ENCODE measurements at regions not wholly inside any gene's neighbourhood (a gene's known extent, or its start where the extent isn't known, plus 50 kb on each side); places are given as distances from the start of the nearest gene placed in this dataset.

GRCh38 chr6:119514345-119514744, 164.8 kb upstream of the MAN1A1 start:
- Histone ChIP-seq H2AFZ (peak overlapping the region; percentile 80), H3F3A (replicated peaks; ENCODE audit: low read depth) (no peaks in the 10 kb centered on the region), H3K4me2 (no peak overlapping the region), H3K4me3 (no peak overlapping the region), H3K4me1 (ENCODE audit: insufficient read depth) (no peaks in the 10 kb centered on the region), H3K79me2 (replicated peaks; ENCODE audit: insufficient read depth) (no peaks in the 10 kb centered on the region), H4K20me1 (replicated peaks; ENCODE audit: insufficient read depth) (no peaks in the 10 kb centered on the region), H3K36me3 (ENCODE audit: insufficient read depth) (no peaks in the 10 kb centered on the region), H3K27ac (ENCODE audit: low read depth) (no peak overlapping the region), H3K27me3 (ENCODE audit: insufficient read depth) (no peaks in the 10 kb centered on the region), H3K9me2 (ENCODE audit: insufficient read depth) (no peaks in the 10 kb centered on the region)
- H3K27ac Mint-ChIP-seq: no peak overlapping the region
- H3K4me3 Mint-ChIP-seq: no peak overlapping the region
- peaks cover 3% of the 10 kb centered on the region; the same call in 2 of the 3 replicates for H3K4me1 Mint-ChIP-seq
- H3K36me3 Mint-ChIP-seq (ENCODE audit: low read depth): no peaks in the 10 kb centered on the region
- H3K27me3 Mint-ChIP-seq (ENCODE audit: insufficient read depth, low read depth, poor library complexity): no peaks in the 10 kb centered on the region
- no peak for DNase-seq (ENCODE audit: low spot score)
- TF ChIP-seq, protein P1, sequence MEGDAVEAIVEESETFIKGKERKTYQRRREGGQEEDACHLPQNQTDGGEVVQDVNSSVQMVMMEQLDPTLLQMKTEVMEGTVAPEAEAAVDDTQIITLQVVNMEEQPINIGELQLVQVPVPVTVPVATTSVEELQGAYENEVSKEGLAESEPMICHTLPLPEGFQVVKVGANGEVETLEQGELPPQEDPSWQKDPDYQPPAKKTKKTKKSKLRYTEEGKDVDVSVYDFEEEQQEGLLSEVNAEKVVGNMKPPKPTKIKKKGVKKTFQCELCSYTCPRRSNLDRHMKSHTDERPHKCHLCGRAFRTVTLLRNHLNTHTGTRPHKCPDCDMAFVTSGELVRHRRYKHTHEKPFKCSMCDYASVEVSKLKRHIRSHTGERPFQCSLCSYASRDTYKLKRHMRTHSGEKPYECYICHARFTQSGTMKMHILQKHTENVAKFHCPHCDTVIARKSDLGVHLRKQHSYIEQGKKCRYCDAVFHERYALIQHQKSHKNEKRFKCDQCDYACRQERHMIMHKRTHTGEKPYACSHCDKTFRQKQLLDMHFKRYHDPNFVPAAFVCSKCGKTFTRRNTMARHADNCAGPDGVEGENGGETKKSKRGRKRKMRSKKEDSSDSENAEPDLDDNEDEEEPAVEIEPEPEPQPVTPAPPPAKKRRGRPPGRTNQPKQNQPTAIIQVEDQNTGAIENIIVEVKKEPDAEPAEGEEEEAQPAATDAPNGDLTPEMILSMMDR (conservative IDR thresholded peaks at IDR 0.05; ENCODE audit: low read depth in 2 of 2): no peak
- TF ChIP-seq, protein P2, sequence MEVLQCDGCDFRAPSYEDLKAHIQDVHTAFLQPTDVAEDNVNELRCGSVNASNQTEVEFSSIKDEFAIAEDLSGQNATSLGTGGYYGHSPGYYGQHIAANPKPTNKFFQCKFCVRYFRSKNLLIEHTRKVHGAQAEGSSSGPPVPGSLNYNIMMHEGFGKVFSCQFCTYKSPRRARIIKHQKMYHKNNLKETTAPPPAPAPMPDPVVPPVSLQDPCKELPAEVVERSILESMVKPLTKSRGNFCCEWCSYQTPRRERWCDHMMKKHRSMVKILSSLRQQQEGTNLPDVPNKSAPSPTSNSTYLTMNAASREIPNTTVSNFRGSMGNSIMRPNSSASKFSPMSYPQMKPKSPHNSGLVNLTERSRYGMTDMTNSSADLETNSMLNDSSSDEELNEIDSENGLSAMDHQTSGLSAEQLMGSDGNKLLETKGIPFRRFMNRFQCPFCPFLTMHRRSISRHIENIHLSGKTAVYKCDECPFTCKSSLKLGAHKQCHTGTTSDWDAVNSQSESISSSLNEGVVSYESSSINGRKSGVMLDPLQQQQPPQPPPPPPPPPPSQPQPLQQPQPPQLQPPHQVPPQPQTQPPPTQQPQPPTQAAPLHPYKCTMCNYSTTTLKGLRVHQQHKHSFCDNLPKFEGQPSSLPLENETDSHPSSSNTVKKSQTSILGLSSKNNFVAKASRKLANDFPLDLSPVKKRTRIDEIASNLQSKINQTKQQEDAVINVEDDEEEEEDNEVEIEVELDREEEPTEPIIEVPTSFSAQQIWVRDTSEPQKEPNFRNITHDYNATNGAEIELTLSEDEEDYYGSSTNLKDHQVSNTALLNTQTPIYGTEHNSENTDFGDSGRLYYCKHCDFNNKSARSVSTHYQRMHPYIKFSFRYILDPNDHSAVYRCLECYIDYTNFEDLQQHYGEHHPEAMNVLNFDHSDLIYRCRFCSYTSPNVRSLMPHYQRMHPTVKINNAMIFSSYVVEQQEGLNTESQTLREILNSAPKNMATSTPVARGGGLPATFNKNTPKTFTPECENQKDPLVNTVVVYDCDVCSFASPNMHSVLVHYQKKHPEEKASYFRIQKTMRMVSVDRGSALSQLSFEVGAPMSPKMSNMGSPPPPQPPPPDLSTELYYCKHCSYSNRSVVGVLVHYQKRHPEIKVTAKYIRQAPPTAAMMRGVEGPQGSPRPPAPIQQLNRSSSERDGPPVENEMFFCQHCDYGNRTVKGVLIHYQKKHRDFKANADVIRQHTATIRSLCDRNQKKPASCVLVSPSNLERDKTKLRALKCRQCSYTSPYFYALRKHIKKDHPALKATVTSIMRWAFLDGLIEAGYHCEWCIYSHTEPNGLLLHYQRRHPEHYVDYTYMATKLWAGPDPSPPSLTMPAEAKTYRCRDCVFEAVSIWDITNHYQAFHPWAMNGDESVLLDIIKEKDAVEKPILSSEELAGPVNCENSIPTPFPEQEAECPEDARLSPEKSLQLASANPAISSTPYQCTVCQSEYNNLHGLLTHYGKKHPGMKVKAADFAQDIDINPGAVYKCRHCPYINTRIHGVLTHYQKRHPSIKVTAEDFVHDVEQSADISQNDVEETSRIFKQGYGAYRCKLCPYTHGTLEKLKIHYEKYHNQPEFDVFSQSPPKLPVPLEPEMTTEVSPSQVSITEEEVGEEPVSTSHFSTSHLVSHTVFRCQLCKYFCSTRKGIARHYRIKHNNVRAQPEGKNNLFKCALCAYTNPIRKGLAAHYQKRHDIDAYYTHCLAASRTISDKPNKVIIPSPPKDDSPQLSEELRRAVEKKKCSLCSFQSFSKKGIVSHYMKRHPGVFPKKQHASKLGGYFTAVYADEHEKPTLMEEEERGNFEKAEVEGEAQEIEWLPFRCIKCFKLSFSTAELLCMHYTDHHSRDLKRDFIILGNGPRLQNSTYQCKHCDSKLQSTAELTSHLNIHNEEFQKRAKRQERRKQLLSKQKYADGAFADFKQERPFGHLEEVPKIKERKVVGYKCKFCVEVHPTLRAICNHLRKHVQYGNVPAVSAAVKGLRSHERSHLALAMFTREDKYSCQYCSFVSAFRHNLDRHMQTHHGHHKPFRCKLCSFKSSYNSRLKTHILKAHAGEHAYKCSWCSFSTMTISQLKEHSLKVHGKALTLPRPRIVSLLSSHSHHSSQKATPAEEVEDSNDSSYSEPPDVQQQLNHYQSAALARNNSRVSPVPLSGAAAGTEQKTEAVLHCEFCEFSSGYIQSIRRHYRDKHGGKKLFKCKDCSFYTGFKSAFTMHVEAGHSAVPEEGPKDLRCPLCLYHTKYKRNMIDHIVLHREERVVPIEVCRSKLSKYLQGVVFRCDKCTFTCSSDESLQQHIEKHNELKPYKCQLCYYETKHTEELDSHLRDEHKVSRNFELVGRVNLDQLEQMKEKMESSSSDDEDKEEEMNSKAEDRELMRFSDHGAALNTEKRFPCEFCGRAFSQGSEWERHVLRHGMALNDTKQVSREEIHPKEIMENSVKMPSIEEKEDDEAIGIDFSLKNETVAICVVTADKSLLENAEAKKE (CRISPR knock-in tag; IDR thresholded peaks at IDR 0.05): no peak
- no peak for TF ChIP-seq JUNB (IDR thresholded peaks at IDR 0.05; ENCODE audit: unreplicated experiment)
- no peak for TF ChIP-seq POLR2AphosphoS5 (IDR thresholded peaks at IDR 0.05; ENCODE audit: low read depth)
- TF ChIP-seq ZNF114 (CRISPR knock-in tag; IDR thresholded peaks at IDR 0.05): no peak
- TF ChIP-seq, protein P3, sequence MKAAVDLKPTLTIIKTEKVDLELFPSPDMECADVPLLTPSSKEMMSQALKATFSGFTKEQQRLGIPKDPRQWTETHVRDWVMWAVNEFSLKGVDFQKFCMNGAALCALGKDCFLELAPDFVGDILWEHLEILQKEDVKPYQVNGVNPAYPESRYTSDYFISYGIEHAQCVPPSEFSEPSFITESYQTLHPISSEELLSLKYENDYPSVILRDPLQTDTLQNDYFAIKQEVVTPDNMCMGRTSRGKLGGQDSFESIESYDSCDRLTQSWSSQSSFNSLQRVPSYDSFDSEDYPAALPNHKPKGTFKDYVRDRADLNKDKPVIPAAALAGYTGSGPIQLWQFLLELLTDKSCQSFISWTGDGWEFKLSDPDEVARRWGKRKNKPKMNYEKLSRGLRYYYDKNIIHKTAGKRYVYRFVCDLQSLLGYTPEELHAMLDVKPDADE (IDR thresholded peaks at IDR 0.05): no peak
- TF ChIP-seq STAT1 (IDR thresholded peaks at IDR 0.05; ENCODE audit: unreplicated experiment): no peak
- no peak for TF ChIP-seq EZH2phosphoT487 (IDR thresholded peaks at IDR 0.05; ENCODE audit: unreplicated experiment)
- TF ChIP-seq EZH2 (IDR thresholded peaks at IDR 0.05; ENCODE audit: low read depth, unreplicated experiment): no peak
- ATAC-seq: no peak
- H3K9me3 Mint-ChIP-seq: no peaks in the 10 kb centered on the region
